Dendritic cell treated with granulocyte-macrophage colony-stimulating factor and Interleukin-4, amounts not matched to agents 40 ng/mL and 50 ng/mL, for 4 days (primary cell): ENCODE measurements at regions not wholly inside any gene's neighbourhood (a gene's known extent, or its start where the extent isn't known, plus 50 kb on each side); places are given as distances from the start of the nearest gene placed in this dataset.

ENCODE experiments used
- H3K27ac Mint-ChIP-seq: one replicate; pipeline ENCODE4 v1.8.0; 2022; ENCODE audit warnings: mild to moderate bottlenecking, mixed read lengths
- H3K27me3 Mint-ChIP-seq: one replicate; pipeline ENCODE4 v1.8.0; 2022; ENCODE audit warnings: mild to moderate bottlenecking, mixed read lengths
- H3K36me3 Mint-ChIP-seq: one replicate; pipeline ENCODE4 v1.8.0; 2022; ENCODE audit warnings: low read depth, mixed read lengths
- H3K4me1 Mint-ChIP-seq: one replicate; pipeline ENCODE4 v1.8.0; 2022; ENCODE audit warnings: low read depth, mixed read lengths
- H3K4me3 Mint-ChIP-seq: one replicate; pipeline ENCODE4 v1.8.0; 2022; ENCODE audit warnings: mild to moderate bottlenecking, moderate library complexity, mixed read lengths
- H3K9me3 Mint-ChIP-seq: one replicate; pipeline ENCODE4 v1.8.0; 2022; ENCODE audit warnings: mixed read lengths
- intact Hi-C: fragments of 100-400 bp; cut with micrococcal nuclease; formaldehyde crosslinking; loops from one replicate; pipeline ENCODE4 v1.15.0; 2022

GRCh38 chr2:5969303-5969702 lies 277.1 kb downstream of the SOX11 start:
- Mint-ChIP-seq H3K27ac (no peak overlapping the region), H3K9me3 (peaks cover 21% of the 10 kb centered on the region), H3K27me3 (no peaks in the 10 kb centered on the region)

GRCh38 chr2:5970347-5970746 lies 278.2 kb downstream of the SOX11 start:
- Mint-ChIP-seq H3K36me3 (no peaks in the 10 kb centered on the region), H3K4me3 (no peak overlapping the region), H3K4me1 (no peaks in the 10 kb centered on the region), H3K27ac (no peak overlapping the region), H3K27me3 (no peaks in the 10 kb centered on the region), H3K9me3 (peaks cover 21% of the 10 kb centered on the region)
- intact Hi-C loops, result no loop called here

More at GRCh38 chr2:5969303-5969702, 277.1 kb downstream of the SOX11 start:
- no peaks in the 10 kb centered on the region for H3K36me3 Mint-ChIP-seq
- no peak overlapping the region for H3K4me3 Mint-ChIP-seq
- intact Hi-C loops, result no loop called here
- no peaks in the 10 kb centered on the region for H3K4me1 Mint-ChIP-seq

- no peak overlapping the region for H3K27ac Mint-ChIP-seq
- H3K4me1 Mint-ChIP-seq, result no peaks in the 10 kb centered on the region
- intact Hi-C loops, result no loop called here
- H3K4me3 Mint-ChIP-seq, result no peak overlapping the region
- H3K9me3 Mint-ChIP-seq, result peaks cover 12% of the 10 kb centered on the region
- H3K27me3 Mint-ChIP-seq, result no peaks in the 10 kb centered on the region
- no peaks in the 10 kb centered on the region for H3K36me3 Mint-ChIP-seq
Observed at GRCh38 chr2:5974477-5974876, 282.3 kb downstream of the SOX11 start.

- Mint-ChIP-seq H3K27ac (no peak overlapping the region), H3K4me1 (no peaks in the 10 kb centered on the region), H3K4me3 (no peak overlapping the region), H3K36me3 (no peaks in the 10 kb centered on the region), H3K27me3 (no peaks in the 10 kb centered on the region), H3K9me3 (peaks cover 10% of the 10 kb centered on the region)
- intact Hi-C loops, result no loop called here
Observed at GRCh38 chr2:5975401-5975800, 283.2 kb downstream of the SOX11 start.

GRCh38 chr2:5976531-5977065 lies 284.4 kb downstream of the SOX11 start:
- no peaks in the 10 kb centered on the region for H3K4me1 Mint-ChIP-seq
- intact Hi-C loops, result no loop called here
- H3K27ac Mint-ChIP-seq, result no peak overlapping the region
- H3K27me3 Mint-ChIP-seq, result no peaks in the 10 kb centered on the region
- no peak overlapping the region for H3K4me3 Mint-ChIP-seq
- H3K9me3 Mint-ChIP-seq, result no peaks in the 10 kb centered on the region
- H3K36me3 Mint-ChIP-seq, result no peaks in the 10 kb centered on the region

- Mint-ChIP-seq H3K4me1 (no peaks in the 10 kb centered on the region), H3K4me3 (no peak overlapping the region), H3K9me3 (no peaks in the 10 kb centered on the region), H3K27me3 (no peaks in the 10 kb centered on the region), H3K36me3 (no peaks in the 10 kb centered on the region), H3K27ac (no peak overlapping the region)
- intact Hi-C loops, result no loop called here
Observed at GRCh38 chr2:5977477-5977876, 285.3 kb downstream of the SOX11 start.

GRCh38 chr2:5978131-5978751 lies 286.1 kb downstream of the SOX11 start:
- intact Hi-C loops, result no loop called here
- Mint-ChIP-seq H3K27me3 (no peaks in the 10 kb centered on the region), H3K27ac (no peak overlapping the region), H3K4me1 (no peaks in the 10 kb centered on the region), H3K36me3 (no peaks in the 10 kb centered on the region), H3K4me3 (no peak overlapping the region), H3K9me3 (no peaks in the 10 kb centered on the region)

- no peak overlapping the region for H3K4me3 Mint-ChIP-seq
- no peaks in the 10 kb centered on the region for H3K9me3 Mint-ChIP-seq
- no peaks in the 10 kb centered on the region for H3K27me3 Mint-ChIP-seq
- intact Hi-C loops, result no loop called here
- no peaks in the 10 kb centered on the region for H3K36me3 Mint-ChIP-seq
- no peaks in the 10 kb centered on the region for H3K4me1 Mint-ChIP-seq
- H3K27ac Mint-ChIP-seq, result no peak overlapping the region
Observed at GRCh38 chr2:5980450-5981190, 288.4 kb downstream of the SOX11 start.

GRCh38 chr2:5982193-5982902 lies 290.2 kb downstream of the SOX11 start:
- intact Hi-C loops, result no loop called here
- Mint-ChIP-seq H3K4me3 (no peak overlapping the region), H3K36me3 (no peaks in the 10 kb centered on the region), H3K9me3 (no peaks in the 10 kb centered on the region), H3K27ac (no peak overlapping the region), H3K4me1 (no peaks in the 10 kb centered on the region), H3K27me3 (no peaks in the 10 kb centered on the region)

- Mint-ChIP-seq H3K27ac (no peak overlapping the region), H3K9me3 (no peaks in the 10 kb centered on the region), H3K4me3 (no peak overlapping the region), H3K36me3 (no peaks in the 10 kb centered on the region), H3K4me1 (no peaks in the 10 kb centered on the region), H3K27me3 (no peaks in the 10 kb centered on the region)
- intact Hi-C loops, result no loop called here
Observed at GRCh38 chr2:5982903-5983265, 290.7 kb downstream of the SOX11 start.

- Mint-ChIP-seq H3K4me3 (no peak overlapping the region), H3K4me1 (no peaks in the 10 kb centered on the region), H3K36me3 (no peaks in the 10 kb centered on the region), H3K27ac (no peak overlapping the region), H3K9me3 (no peaks in the 10 kb centered on the region), H3K27me3 (no peaks in the 10 kb centered on the region)
- intact Hi-C loops, result no loop called here
Observed at GRCh38 chr2:5983511-5984272, 291.5 kb downstream of the SOX11 start.

- Mint-ChIP-seq H3K4me1 (no peaks in the 10 kb centered on the region), H3K27ac (no peak overlapping the region), H3K36me3 (no peaks in the 10 kb centered on the region), H3K9me3 (no peaks in the 10 kb centered on the region), H3K4me3 (no peak overlapping the region), H3K27me3 (no peaks in the 10 kb centered on the region)
- intact Hi-C loops, result no loop called here
Observed at GRCh38 chr2:5984273-5984655, 292.1 kb downstream of the SOX11 start.

GRCh38 chr2:5984946-5985345 lies 292.8 kb downstream of the SOX11 start:
- no peak overlapping the region for H3K27ac Mint-ChIP-seq
- no peaks in the 10 kb centered on the region for H3K9me3 Mint-ChIP-seq
- no peaks in the 10 kb centered on the region for H3K4me1 Mint-ChIP-seq
- H3K36me3 Mint-ChIP-seq, result no peaks in the 10 kb centered on the region
- intact Hi-C loops, result no loop called here
- H3K27me3 Mint-ChIP-seq, result no peaks in the 10 kb centered on the region
- no peak overlapping the region for H3K4me3 Mint-ChIP-seq
